OCI-LY7 (cell line): ENCODE measurements at regions not wholly inside any gene's neighbourhood (a gene's known extent, or its start where the extent isn't known, plus 50 kb on each side); places are given as distances from the start of the nearest gene placed in this dataset.

Experiments used
- BruUV-seq: library from RNA; stranded (reverse); fragments of 400-500 nt; replicated peaks from 2 replicates; lab custom pipeline; 2021; lab: Mats Ljungman, UMichigan
- CTCF ChIA-PET: fragments of 300-600 bp; sonication (Branson Sonifier 250); formaldehyde crosslinking; loops from one replicate; lab custom pipeline; 2022; ENCODE audit warnings: antibody characterized with exemption; ENCODE audit not compliant: unreplicated experiment; lab: Charles Lee
- POLR2A ChIA-PET: fragments of 300-600 bp; sonication (Branson Sonifier 250); formaldehyde crosslinking; loops from one replicate; lab custom pipeline; 2022; ENCODE audit warnings: antibody characterized with exemption; lab: Charles Lee
- DNase-seq: peaks from one replicate; pipeline ENCODE4 v3.0.0-alpha.2; 2015; ENCODE audit warnings: low spot score
- H2AFZ ChIP-seq: fragments of 200-600 bp; sonication (generic), shearing (Covaris generic); 2 replicates; pipeline ENCODE4 v1.6.1; 2014; ENCODE audit warnings: mild to moderate bottlenecking, antibody characterized with exemption, low read length, moderate library complexity
- H3K27ac ChIP-seq: fragments of 200-600 bp; sonication (generic); 2 replicates; pipeline ENCODE4 v1.5.1; 2014; ENCODE audit warnings: mixed run types, low read depth, mild to moderate bottlenecking, moderate library complexity, low read length, inconsistent platforms; ENCODE audit not compliant: poor library complexity, severe bottlenecking
- H3K36me3 ChIP-seq: fragments of 200-600 bp; sonication (generic); 2 replicates; pipeline ENCODE4 v1.6.1; 2014; ENCODE audit warnings: mild to moderate bottlenecking, antibody characterized with exemption, low read length, moderate library complexity, mixed read lengths; ENCODE audit not compliant: insufficient read depth
- H3K4me1 ChIP-seq: fragments of 200-600 bp; sonication (generic); 2 replicates; pipeline ENCODE4 v1.5.1; 2014; ENCODE audit warnings: mild to moderate bottlenecking, low read length; ENCODE audit not compliant: insufficient read depth, poor library complexity, severe bottlenecking
- H3K4me2 ChIP-seq: fragments of 200-600 bp; sonication (generic); 2 replicates; pipeline ENCODE4 v1.6.1; 2014; ENCODE audit warnings: mild to moderate bottlenecking, low read length
- H3K4me3 ChIP-seq: fragments of 200-600 bp; sonication (generic); 2 replicates; pipeline ENCODE4 v1.5.1; 2014; ENCODE audit warnings: mild to moderate bottlenecking, low read depth, low read length; ENCODE audit not compliant: poor library complexity, severe bottlenecking
- H3K79me2 ChIP-seq: fragments of 200-600 bp; sonication (generic); 2 replicates; pipeline ENCODE4 v1.6.1; 2016; ENCODE audit warnings: low read depth, mild to moderate bottlenecking, low read length, moderate library complexity, mixed read lengths; ENCODE audit not compliant: insufficient read depth
- H3K9me2 ChIP-seq: fragments of 200-600 bp; sonication (generic); 2 replicates; pipeline ENCODE4 v1.6.1; 2016; ENCODE audit warnings: mild to moderate bottlenecking, low read length, mixed read lengths; ENCODE audit not compliant: insufficient read depth
- H3K9me3 ChIP-seq: fragments of 200-600 bp; sonication (generic); 2 replicates; pipeline ENCODE4 v1.6.1; 2014; ENCODE audit warnings: mild to moderate bottlenecking, mixed run types, low read length, mixed read lengths
- H4K20me1 ChIP-seq: fragments of 200-600 bp; sonication (generic); 2 replicates; pipeline ENCODE4 v1.6.1; 2014; ENCODE audit warnings: mild to moderate bottlenecking, antibody characterized with exemption, low read length, moderate library complexity, mixed read lengths; ENCODE audit not compliant: insufficient read depth
- EZH2phosphoT487 ChIP-seq: fragments of 200-600 bp; sonication (generic); IDR thresholded peaks from 2 replicates; pipeline ENCODE4 v1.6.1; 2018; ENCODE audit warnings: low read depth, borderline replicate concordance, mild to moderate bottlenecking, mixed run types, antibody characterized with exemption, low read length, moderate library complexity, mixed read lengths
- intact Hi-C: fragments of 100-400 bp; cut with micrococcal nuclease; formaldehyde crosslinking; loops from one replicate; pipeline ENCODE4 v1.10.0; 2022; ENCODE audit not compliant: unreplicated experiment
- TF ChIP-seq, protein P1 (sequence below): fragments of 200-600 bp; sonication (generic); conservative IDR thresholded peaks from 2 replicates; pipeline ENCODE4 v1.5.1; 2014; ENCODE audit warnings: mild to moderate bottlenecking, antibody characterized with exemption, low read length, moderate library complexity, mixed read lengths

DNA sequence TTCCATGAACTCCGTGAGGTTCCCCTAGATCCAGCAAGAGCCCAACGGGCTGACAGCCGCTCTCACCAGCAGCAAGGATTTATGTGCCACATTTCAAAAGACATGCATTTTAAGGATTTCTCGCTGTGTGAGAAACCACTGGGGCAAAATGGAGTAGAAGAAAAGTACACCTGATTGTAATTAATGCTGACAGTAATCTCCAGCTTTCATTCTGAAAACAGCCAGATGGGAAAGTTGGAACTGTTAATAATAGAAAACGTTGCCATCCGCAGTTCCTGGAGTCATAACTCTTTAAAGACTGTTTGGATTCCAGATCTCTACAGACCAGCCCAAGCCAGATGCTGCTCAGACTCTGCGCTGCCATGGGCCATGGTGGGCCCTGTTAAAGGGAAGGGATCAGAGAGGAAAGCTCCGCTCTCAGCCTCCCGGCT, 216.9 kb upstream of the GLI3 start:
- DNase-seq: no peak
- intact Hi-C loops: no loop called here
- H3K4me2 ChIP-seq: no peak overlapping the region
- H3K9me2 ChIP-seq: no peaks in the 10 kb centered on the region
- H2AFZ ChIP-seq: no peak overlapping the region
- CTCF ChIA-PET: no interaction called here
- TF ChIP-seq EZH2phosphoT487: no peak
- TF ChIP-seq, protein P1, sequence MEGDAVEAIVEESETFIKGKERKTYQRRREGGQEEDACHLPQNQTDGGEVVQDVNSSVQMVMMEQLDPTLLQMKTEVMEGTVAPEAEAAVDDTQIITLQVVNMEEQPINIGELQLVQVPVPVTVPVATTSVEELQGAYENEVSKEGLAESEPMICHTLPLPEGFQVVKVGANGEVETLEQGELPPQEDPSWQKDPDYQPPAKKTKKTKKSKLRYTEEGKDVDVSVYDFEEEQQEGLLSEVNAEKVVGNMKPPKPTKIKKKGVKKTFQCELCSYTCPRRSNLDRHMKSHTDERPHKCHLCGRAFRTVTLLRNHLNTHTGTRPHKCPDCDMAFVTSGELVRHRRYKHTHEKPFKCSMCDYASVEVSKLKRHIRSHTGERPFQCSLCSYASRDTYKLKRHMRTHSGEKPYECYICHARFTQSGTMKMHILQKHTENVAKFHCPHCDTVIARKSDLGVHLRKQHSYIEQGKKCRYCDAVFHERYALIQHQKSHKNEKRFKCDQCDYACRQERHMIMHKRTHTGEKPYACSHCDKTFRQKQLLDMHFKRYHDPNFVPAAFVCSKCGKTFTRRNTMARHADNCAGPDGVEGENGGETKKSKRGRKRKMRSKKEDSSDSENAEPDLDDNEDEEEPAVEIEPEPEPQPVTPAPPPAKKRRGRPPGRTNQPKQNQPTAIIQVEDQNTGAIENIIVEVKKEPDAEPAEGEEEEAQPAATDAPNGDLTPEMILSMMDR: no peak
- POLR2A ChIA-PET: no interaction called here
- H4K20me1 ChIP-seq: no peaks in the 10 kb centered on the region
- no TSS peak for BruUV-seq
- no peaks in the 10 kb centered on the region for H3K36me3 ChIP-seq
- no peak overlapping the region for H3K27ac ChIP-seq
- no peak overlapping the region for H3K4me3 ChIP-seq
- no peaks in the 10 kb centered on the region for H3K4me1 ChIP-seq
- no peaks in the 10 kb centered on the region for H3K79me2 ChIP-seq
- H3K9me3 ChIP-seq: no peaks in the 10 kb centered on the region

DNA sequence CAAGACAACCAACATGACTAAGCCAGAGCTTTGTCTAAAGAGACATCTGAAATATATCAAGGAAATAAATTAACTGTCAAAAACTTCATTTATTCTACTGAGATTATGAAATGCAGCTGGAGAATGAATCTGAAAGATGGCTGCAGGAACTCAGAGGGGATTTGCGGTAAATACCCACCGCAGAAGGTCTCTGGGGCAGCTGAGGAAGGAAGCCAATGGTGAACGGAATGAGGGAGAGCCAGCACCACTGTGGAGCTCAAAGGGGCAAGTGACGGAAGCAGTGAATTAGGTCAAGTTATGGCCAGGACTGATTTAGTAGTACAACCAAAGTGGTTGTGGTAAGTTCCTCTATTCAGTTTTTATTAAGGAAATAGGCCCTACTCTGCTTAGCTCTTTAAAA, 215.3 kb upstream of the GLI3 start:
- Histone ChIP-seq H3K36me3 (no peaks in the 10 kb centered on the region), H2AFZ (no peak overlapping the region), H3K27ac (no peak overlapping the region), H3K9me3 (no peaks in the 10 kb centered on the region), H3K4me2 (no peak overlapping the region), H3K4me3 (no peak overlapping the region), H3K79me2 (no peaks in the 10 kb centered on the region), H3K9me2 (no peaks in the 10 kb centered on the region), H3K4me1 (no peaks in the 10 kb centered on the region), H4K20me1 (no peaks in the 10 kb centered on the region)
- POLR2A ChIA-PET: no interaction called here
- intact Hi-C loops: no loop called here
- TF ChIP-seq EZH2phosphoT487: no peak
- TF ChIP-seq, protein P1: no peak
- no peak for DNase-seq
- CTCF ChIA-PET: no interaction called here
- BruUV-seq: no TSS peak

DNA sequence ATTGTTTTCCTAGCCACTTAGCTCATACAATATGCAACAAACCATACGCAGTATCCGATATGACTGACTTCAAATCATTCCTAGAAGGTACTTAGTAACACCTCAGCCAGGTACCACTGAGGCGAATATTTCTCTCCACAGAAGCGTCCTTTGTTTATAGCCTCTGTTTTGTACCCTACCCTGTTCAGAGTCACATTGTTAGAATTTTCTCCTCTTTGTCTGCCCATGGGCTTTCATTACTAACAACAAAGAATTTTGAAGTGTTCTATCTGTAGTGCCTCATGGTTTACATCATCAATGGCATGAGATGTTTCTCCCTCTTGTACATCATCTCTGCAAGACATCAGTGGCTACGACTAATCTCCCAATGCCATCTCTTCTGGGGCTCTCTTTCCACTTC, 212.4 kb upstream of the GLI3 start:
- no peaks in the 10 kb centered on the region for H3K36me3 ChIP-seq
- ChIA-PET CTCF (no interaction called here), POLR2A (no interaction called here)
- H3K9me2 ChIP-seq: no peaks in the 10 kb centered on the region
- no peaks in the 10 kb centered on the region for H4K20me1 ChIP-seq
- H3K4me2 ChIP-seq: no peak overlapping the region
- no peak overlapping the region for H3K4me3 ChIP-seq
- H3K9me3 ChIP-seq: no peaks in the 10 kb centered on the region
- no peaks in the 10 kb centered on the region for H3K79me2 ChIP-seq
- H2AFZ ChIP-seq: no peak overlapping the region
- no peak overlapping the region for H3K27ac ChIP-seq
- BruUV-seq: no TSS peak
- TF ChIP-seq, protein P1: no peak
- TF ChIP-seq EZH2phosphoT487: no peak
- H3K4me1 ChIP-seq: no peaks in the 10 kb centered on the region
- intact Hi-C loops: no loop called here
- DNase-seq: no peak
